K562 (cell line): ENCODE measurements at regions not wholly inside any gene's neighbourhood (a gene's known extent, or its start where the extent isn't known, plus 50 kb on each side); places are given as distances from the start of the nearest gene placed in this dataset.

Experiments used
- ATAC-seq: fragments of 200-7000 bp; cut with Tn5 transposase; 3 replicates; pipeline ENCODE4 v1.9.1; 2020; ENCODE audit warnings: moderate library complexity
- BruUV-seq: library from RNA; stranded (reverse); fragments of 400-500 nt; replicated peaks from 2 replicates; lab custom pipeline; 2021; lab: Mats Ljungman, UMichigan
- CTCF ChIA-PET: fragments of 300-600 bp; formaldehyde crosslinking; extraction: SDS; loops from one replicate; lab custom pipeline; 2021; ENCODE audit warnings: low intra/inter-chr PET ratio; lab: Yijun Ruan, JAX
- POLR2A ChIA-PET: fragments of 300-600, 350-650 bp; sonication (Branson Sonifier 250); formaldehyde crosslinking; extraction: SDS; loops from one replicate; lab custom pipeline; 2021; ENCODE audit warnings: antibody characterized with exemption, inconsistent platforms; lab: Yijun Ruan, JAX
- DNase-seq, 4 experiments: peaks; one replicate each; pipeline versions ENCODE4 v3.0.0 to v3.0.0-alpha.2; 2011 to 2018; ENCODE audit warnings: low spot score in 3 of 4, mixed read lengths in 3 of 4; ENCODE audit errors: extremely low read depth in 1 of 4
- FAIRE-seq: peaks from 2 replicates; lab custom pipeline; 2011; peaks lifted over from hg19 to GRCh38; lab: Jason Lieb, UNC
- H2AFZ ChIP-seq: 2 replicates; pipeline ENCODE4 v1.6.0; 2011; ENCODE audit warnings: low read depth, low read length, control low read depth, inconsistent platforms
- H3K27ac ChIP-seq: fragments of 200-600 bp; 3 replicates; pipeline ENCODE4 v1.8.0; 2011; ENCODE audit warnings: low read depth, mild to moderate bottlenecking, control low read depth, inconsistent platforms, low read length, moderate library complexity, mixed read lengths; ENCODE audit errors: extremely low read depth
- H3K27me3 ChIP-seq, 2 experiments: fragments of 300-600 bp in 1 of 2; 2 replicates in 1 of 2; 3 replicates in 1 of 2; pipeline versions ENCODE4 v1.6.0 to v1.8.0; 2011; ENCODE audit warnings: inconsistent platforms in 2 of 2, low read length in 2 of 2, mild to moderate bottlenecking in 1 of 2, mixed read lengths in 1 of 2, moderate library complexity in 1 of 2; ENCODE audit not compliant: control insufficient read depth in 2 of 2, insufficient read depth in 2 of 2
- H3K36me3 ChIP-seq: fragments of 300-600 bp; 3 replicates; pipeline ENCODE4 v1.8.0; 2011; ENCODE audit warnings: mild to moderate bottlenecking, low read length, inconsistent platforms; ENCODE audit not compliant: control insufficient read depth, insufficient read depth
- H3K4me1 ChIP-seq, 2 experiments: fragments of 200-600 bp in 1 of 2; replicated peaks in 1 of 2; 2 replicates in 1 of 2; 3 replicates in 1 of 2; pipeline versions ENCODE4 v1.5.1 to v1.8.0; 2011; ENCODE audit warnings: inconsistent platforms in 2 of 2, low read length in 2 of 2, mild to moderate bottlenecking in 1 of 2, mixed read lengths in 1 of 2, moderate library complexity in 1 of 2; ENCODE audit not compliant: control insufficient read depth in 2 of 2, insufficient read depth in 2 of 2
- H3K4me2 ChIP-seq: 2 replicates; pipeline ENCODE4 v1.6.1; 2011; ENCODE audit warnings: low read length, control low read depth, inconsistent platforms, mixed read lengths; ENCODE audit not compliant: insufficient read depth
- H3K4me3 ChIP-seq: fragments of 200-600 bp; sonication (generic), shearing (Covaris generic); 2 replicates; pipeline ENCODE4 v1.5.1; 2016; ENCODE audit warnings: control low read depth, inconsistent platforms
- H3K79me2 ChIP-seq: fragments of 200-600 bp; 3 replicates; pipeline ENCODE4 v1.8.0; 2011; ENCODE audit warnings: low read length, inconsistent platforms; ENCODE audit not compliant: control insufficient read depth, insufficient read depth
- H3K9ac ChIP-seq, 2 experiments: 2 replicates each; pipeline versions ENCODE4 v1.6.0 to v1.6.1; 2011; ENCODE audit warnings: low read depth in 2 of 2, low read length in 2 of 2, control low read depth in 1 of 2, inconsistent platforms in 1 of 2, mild to moderate bottlenecking in 1 of 2, mixed read lengths in 1 of 2; ENCODE audit not compliant: insufficient read depth in 1 of 2
- H3K9me1 ChIP-seq: one replicate; pipeline ENCODE4 v1.6.0; 2011; ENCODE audit warnings: inconsistent platforms, mild to moderate bottlenecking, low read length, moderate library complexity; ENCODE audit not compliant: control insufficient read depth, insufficient read depth
- H3K9me3 ChIP-seq: replicated peaks from 2 replicates; pipeline ENCODE4 v1.5.1; 2011; ENCODE audit warnings: low read depth, low read length, inconsistent platforms; ENCODE audit not compliant: control insufficient read depth, insufficient read depth
- H4K20me1 ChIP-seq: replicated peaks from 2 replicates; pipeline ENCODE4 v1.6.1; 2011; ENCODE audit warnings: low read length, inconsistent platforms, mixed read lengths; ENCODE audit not compliant: control insufficient read depth, insufficient read depth
- CEBPG ChIP-seq, 3 experiments: fragments of 200-800 bp in 1 of 3; sonication (Bioruptor generic) in 1 of 3; sonication (generic) in 1 of 3; formaldehyde crosslinking in 1 of 3; IDR thresholded peaks in 2 of 3; conservative IDR thresholded peaks in 1 of 3; 2 replicates each; pipeline versions ENCODE4 v1.6.1 to v1.8.0; 2016 to 2022; ENCODE audit warnings: missing compliant biosample characterization in 2 of 3, missing genetic modification characterization in 2 of 3, mild to moderate bottlenecking in 1 of 3, missing genetic modification reagents in 1 of 3
- COPS2 ChIP-seq: fragments of 450-650 bp; conservative IDR thresholded peaks from 2 replicates; pipeline ENCODE4 v1.6.1; 2016; ENCODE audit warnings: mild to moderate bottlenecking, moderate library complexity
- DEAF1 ChIP-seq: fragments of 450-650 bp; formaldehyde crosslinking; IDR thresholded peaks from 2 replicates; pipeline ENCODE4 v1.4.0; 2020; ENCODE audit warnings: mild to moderate bottlenecking, moderate library complexity
- GATA2 ChIP-seq: sonication (generic); formaldehyde crosslinking; IDR thresholded peaks from 2 replicates; pipeline ENCODE4 v1.4.0; 2020; ENCODE audit warnings: mild to moderate bottlenecking, missing genetic modification reagents
- HDGF ChIP-seq: fragments of 450-650 bp; IDR thresholded peaks from 2 replicates; pipeline ENCODE4 v1.6.1; 2016
- HNRNPUL1 ChIP-seq: fragments of 200-400 bp; formaldehyde crosslinking; IDR thresholded peaks from 2 replicates; pipeline ENCODE4 v1.6.1; 2017; ENCODE audit warnings: low read length
- KLF1 ChIP-seq: fragments of 450-650 bp; IDR thresholded peaks from 2 replicates; pipeline ENCODE4 v1.6.1; 2016; ENCODE audit warnings: missing genetic modification characterization, missing compliant biosample characterization
- PML ChIP-seq: IDR thresholded peaks from 2 replicates; pipeline ENCODE4 v1.6.1; 2012; ENCODE audit warnings: low read length, inconsistent platforms
- RAD21 ChIP-seq, 2 experiments: fragments of 250-450 bp in 1 of 2; fragments of 450-650 bp in 1 of 2; sonication (Bioruptor Pico) in 1 of 2; formaldehyde crosslinking in 1 of 2; IDR thresholded peaks in 1 of 2; conservative IDR thresholded peaks in 1 of 2; 2 replicates each; pipeline versions ENCODE4 v1.4.0 to v1.8.0; 2020 to 2022; ENCODE audit warnings: mild to moderate bottlenecking in 2 of 2, moderate library complexity in 1 of 2
- SMARCA5 ChIP-seq: fragments of 450-650 bp; IDR thresholded peaks from 2 replicates; pipeline ENCODE4 v1.6.1; 2016
- SREBF1 ChIP-seq: fragments of 150-350 bp; IDR thresholded peaks from 2 replicates; pipeline ENCODE4 v1.6.1; 2014; ENCODE audit warnings: antibody characterized with exemption, low read depth, low read length, borderline replicate concordance
- TRIM24 ChIP-seq, 2 experiments: fragments of 450-650 bp; IDR thresholded peaks; 2 replicates each; pipeline ENCODE4 v1.6.1; 2016
- ZFP30 ChIP-seq: fragments of 250-450 bp; sonication (Bioruptor Pico); IDR thresholded peaks from 2 replicates; pipeline ENCODE4 v1.8.0; 2022; ENCODE audit warnings: moderate library complexity, mild to moderate bottlenecking, inconsistent platforms, borderline replicate concordance
- ZFP36 ChIP-seq: fragments of 150-350 bp; IDR thresholded peaks from 2 replicates; pipeline ENCODE4 v1.6.1; 2018; ENCODE audit warnings: low read length, low read depth; ENCODE audit not compliant: partially characterized antibody
- ZFX ChIP-seq: sonication (generic); formaldehyde crosslinking; IDR thresholded peaks from 2 replicates; pipeline ENCODE4 v1.8.0; 2022; ENCODE audit warnings: mild to moderate bottlenecking, missing genetic modification reagents, moderate library complexity
- ZKSCAN3 ChIP-seq: fragments of 250-450 bp; sonication (Bioruptor Pico); IDR thresholded peaks from 2 replicates; pipeline ENCODE4 v1.4.0; 2020
- ZNF121 ChIP-seq: sonication (generic); formaldehyde crosslinking; conservative IDR thresholded peaks from 2 replicates; pipeline ENCODE4 v1.8.0; 2022; ENCODE audit warnings: missing genetic modification reagents
- ZNF175 ChIP-seq: fragments of 200-800 bp; sonication (Bioruptor generic); IDR thresholded peaks from 2 replicates; pipeline ENCODE4 v1.6.1; 2016; ENCODE audit warnings: low read depth, mild to moderate bottlenecking, missing genetic modification characterization, missing compliant biosample characterization
- WGBS: fragments of 100-300 bp; shearing (Covaris generic); methylation state at CpG from one replicate; pipeline ENCODE4 v1.1.6; 2016; ENCODE audit warnings: low coverage, mixed read lengths; ENCODE audit not compliant: insufficient coverage; ENCODE audit errors: missing lambda C conversion rate; 5-methylcytosine and 5-hydroxymethylcytosine counted together
- in situ Hi-C: fragments of 300-500 bp; cut with MboI; formaldehyde crosslinking; loops from 4 replicates; pipeline ENCODE4 v1.15.0; 2018; ENCODE audit warnings: inconsistent platforms, mixed read lengths
- intact Hi-C: fragments of 100-400 bp; cut with micrococcal nuclease; formaldehyde crosslinking; loops from 2 replicates; pipeline ENCODE4 v1.14.2; 2022

- no peak for TF ChIP-seq PML
- TF ChIP-seq ZFP30 (CRISPR knock-in tag), result no peak
- TF ChIP-seq HNRNPUL1, result no peak
- TF ChIP-seq HDGF, result no peak
- TF ChIP-seq KLF1 (tag), result no peak
- no peak for TF ChIP-seq ZNF175
- TF ChIP-seq TRIM24 (IDR thresholded peaks at IDR 0.05), result no peak
- no peak for TF ChIP-seq ZFX (CRISPR knock-in tag)
- no peak for TF ChIP-seq CEBPG (CRISPR knock-in tag; IDR thresholded peaks at IDR 0.05)
- TF ChIP-seq CEBPG (tag; conservative IDR thresholded peaks at IDR 0.05 in 1 of 2, IDR thresholded peaks at IDR 0.05 in 1 of 2), result no peak
- no peak for TF ChIP-seq DEAF1 (CRISPR knock-in tag)
- TF ChIP-seq RAD21 (CRISPR knock-in tag; conservative IDR thresholded peaks at IDR 0.05 in 1 of 2, IDR thresholded peaks at IDR 0.05 in 1 of 2), result no peak
- no peak for TF ChIP-seq SMARCA5
- TF ChIP-seq ZFP36, result no peak
- no peak for TF ChIP-seq ZKSCAN3 (CRISPR knock-in tag)
- TF ChIP-seq ZNF121 (CRISPR knock-in tag), result no peak
- no peak for TF ChIP-seq GATA2 (CRISPR knock-in tag)
- TF ChIP-seq COPS2, result no peak
- TF ChIP-seq SREBF1, result no peak
- ChIA-PET POLR2A (no interaction called here), CTCF (no interaction called here)
- Histone ChIP-seq H3K27ac (no peak overlapping the region), H3K4me1 (no peaks in the 10 kb centered on the region), H3K9me3 (peaks cover 2% of the 10 kb centered on the region; the same call in 1 of the 2 replicates), H2AFZ (no peak overlapping the region), H4K20me1 (no peaks in the 10 kb centered on the region), H3K79me2 (no peaks in the 10 kb centered on the region), H3K9ac (no peak overlapping the region), H3K9me1 (no peaks in the 10 kb centered on the region), H3K4me2 (no peak overlapping the region), H3K4me3 (no peak overlapping the region), H3K27me3 (peaks cover 2 to 9% of the 10 kb centered on the region in 2 experiments; a peak in 4 of 5 replicates), H3K36me3 (no peaks in the 10 kb centered on the region)
- in situ Hi-C loops, result no loop called here
- FAIRE-seq (no peak), DNase-seq (no peak), ATAC-seq (no peak)
- intact Hi-C loops, result no loop called here
- 1% methylated on average over 9 of the region's 9 CpGs for WGBS
- no TSS peak for BruUV-seq
Observed at GRCh38 chr5:174555726-174556125, 168.7 kb upstream of the MSX2 start.
